HEK293 (cell line): ENCODE measurements at regions not wholly inside any gene's neighbourhood (a gene's known extent, or its start where the extent isn't known, plus 50 kb on each side); places are given as distances from the start of the nearest gene placed in this dataset.

ENCODE experiments used
- CTCF ChIA-PET: fragments of 350-600 bp; formaldehyde crosslinking; extraction: SDS; loops from one replicate; lab custom pipeline; 2021; ENCODE audit warnings: antibody characterized with exemption; lab: Yijun Ruan, JAX
- POLR2A ChIA-PET: fragments of 300-600 bp; formaldehyde crosslinking; extraction: SDS; loops from one replicate; lab custom pipeline; 2020; ENCODE audit warnings: antibody characterized with exemption, inconsistent platforms; lab: Yijun Ruan, JAX
- H3K27ac ChIP-seq: fragments of 200-500 bp; sonication (Bioruptor generic); 2 replicates; pipeline ENCODE4 v1.5.1; 2014; ENCODE audit warnings: low read depth, low read length, control low read depth, inconsistent platforms; ENCODE audit errors: extremely low read depth
- H3K36me3 ChIP-seq, 2 experiments: fragments of 200-500 bp in 1 of 2; sonication (Bioruptor generic) in 1 of 2; 1 replicate in 1 of 2; 2 replicates in 1 of 2; pipeline ENCODE4 v1.5.1; 2014 to 2017; ENCODE audit warnings: inconsistent platforms in 2 of 2, low read length in 2 of 2; ENCODE audit not compliant: control insufficient read depth in 2 of 2, insufficient read depth in 1 of 2
- H3K4me1 ChIP-seq: fragments of 200-500 bp; sonication (Bioruptor generic); 2 replicates; pipeline ENCODE4 v1.5.1; 2014; ENCODE audit warnings: mild to moderate bottlenecking, low read length, inconsistent platforms; ENCODE audit not compliant: control insufficient read depth, insufficient read depth
- H3K4me3 ChIP-seq: 2 replicates; pipeline ENCODE4 v1.5.1; 2011; ENCODE audit warnings: low read depth, mild to moderate bottlenecking, control low read depth, low read length, moderate library complexity
- H3K9me3 ChIP-seq: fragments of 200-500 bp; sonication (Bioruptor generic); 2 replicates; pipeline ENCODE4 v1.5.1; 2014; ENCODE audit warnings: low read depth, low read length, inconsistent platforms; ENCODE audit not compliant: control insufficient read depth, insufficient read depth
- KLF7 ChIP-seq: fragments of 450-650 bp; formaldehyde crosslinking; IDR thresholded peaks from 2 replicates; pipeline ENCODE4 v1.5.1; 2016; ENCODE audit warnings: missing biosample characterization, missing genetic modification characterization, borderline replicate concordance
- MZF1 ChIP-seq: fragments of 450-650 bp; formaldehyde crosslinking; IDR thresholded peaks from 2 replicates; pipeline ENCODE4 v1.5.1; 2017; ENCODE audit warnings: missing biosample characterization, missing genetic modification characterization, borderline replicate concordance
- REPIN1 ChIP-seq: fragments of 450-650 bp; formaldehyde crosslinking; IDR thresholded peaks from 2 replicates; pipeline ENCODE4 v1.5.1; 2017; ENCODE audit warnings: missing biosample characterization, missing genetic modification characterization, low read depth
- SP2 ChIP-seq: fragments of 450-650 bp; formaldehyde crosslinking; IDR thresholded peaks from 2 replicates; pipeline ENCODE4 v1.5.1; 2016; ENCODE audit warnings: missing biosample characterization, missing genetic modification characterization
- ZBTB48 ChIP-seq: fragments of 450-650 bp; formaldehyde crosslinking; IDR thresholded peaks from 2 replicates; pipeline ENCODE4 v1.5.1; 2016; ENCODE audit warnings: missing biosample characterization, missing genetic modification characterization
- ZFHX2 ChIP-seq: fragments of 450-650 bp; formaldehyde crosslinking; conservative IDR thresholded peaks from 2 replicates; pipeline ENCODE4 v1.5.1; 2016; ENCODE audit warnings: missing biosample characterization, missing genetic modification characterization
- ZIC2 ChIP-seq: fragments of 450-650 bp; formaldehyde crosslinking; IDR thresholded peaks from 2 replicates; pipeline ENCODE4 v1.5.1; 2016; ENCODE audit warnings: missing biosample characterization, missing genetic modification characterization
- ZNF174 ChIP-seq: fragments of 450-650 bp; formaldehyde crosslinking; IDR thresholded peaks from 2 replicates; pipeline ENCODE4 v1.5.0; 2017; ENCODE audit warnings: missing biosample characterization, mild to moderate bottlenecking, missing genetic modification characterization
- ZNF211 ChIP-seq: fragments of 450-650 bp; formaldehyde crosslinking; IDR thresholded peaks from 2 replicates; pipeline ENCODE4 v1.5.1; 2016; ENCODE audit warnings: low read depth, missing biosample characterization, missing genetic modification characterization
- ZNF23 ChIP-seq: fragments of 450-650 bp; formaldehyde crosslinking; IDR thresholded peaks from 2 replicates; pipeline ENCODE4 v1.5.1; 2016; ENCODE audit warnings: missing biosample characterization, missing genetic modification characterization, borderline replicate concordance
- ZNF311 ChIP-seq: fragments of 450-650 bp; formaldehyde crosslinking; IDR thresholded peaks from 2 replicates; pipeline ENCODE4 v1.5.1; 2017; ENCODE audit warnings: missing biosample characterization, missing genetic modification characterization, borderline replicate concordance
- ZNF341 ChIP-seq: fragments of 450-650 bp; formaldehyde crosslinking; IDR thresholded peaks from 2 replicates; pipeline ENCODE4; 2016; ENCODE audit warnings: low read depth, missing biosample characterization, missing genetic modification characterization
- ZNF362 ChIP-seq: fragments of 450-650 bp; formaldehyde crosslinking; IDR thresholded peaks from 2 replicates; pipeline ENCODE4 v1.5.1; 2016; ENCODE audit warnings: missing biosample characterization, missing genetic modification characterization
- ZNF398 ChIP-seq: fragments of 450-650 bp; formaldehyde crosslinking; IDR thresholded peaks from 2 replicates; pipeline ENCODE4 v1.5.1; 2017; ENCODE audit warnings: missing biosample characterization, missing genetic modification characterization
- ZNF473 ChIP-seq: fragments of 450-650 bp; formaldehyde crosslinking; IDR thresholded peaks from 2 replicates; pipeline ENCODE4 v1.5.1; 2017; ENCODE audit warnings: missing biosample characterization, missing genetic modification characterization
- ZNF48 ChIP-seq: fragments of 450-650 bp; formaldehyde crosslinking; IDR thresholded peaks from 2 replicates; pipeline ENCODE4 v1.5.1; 2016; ENCODE audit warnings: missing biosample characterization, missing genetic modification characterization
- ZNF488 ChIP-seq: fragments of 450-650 bp; formaldehyde crosslinking; IDR thresholded peaks from 2 replicates; pipeline ENCODE4 v1.5.1; 2016; ENCODE audit warnings: missing biosample characterization, missing genetic modification characterization
- ZNF645 ChIP-seq: fragments of 450-650 bp; formaldehyde crosslinking; IDR thresholded peaks from 2 replicates; pipeline ENCODE4; 2016; ENCODE audit warnings: missing biosample characterization, missing genetic modification characterization
- ZNF654 ChIP-seq: fragments of 450-650 bp; formaldehyde crosslinking; IDR thresholded peaks from 2 replicates; pipeline ENCODE4 v1.5.1; 2016; ENCODE audit warnings: low read depth, missing biosample characterization, missing genetic modification characterization
- ZNF658 ChIP-seq: fragments of 450-650 bp; formaldehyde crosslinking; IDR thresholded peaks from 2 replicates; pipeline ENCODE4; 2016; ENCODE audit warnings: missing biosample characterization, missing genetic modification characterization
- ZNF707 ChIP-seq: fragments of 450-650 bp; formaldehyde crosslinking; IDR thresholded peaks from 2 replicates; pipeline ENCODE4 v1.5.1; 2016; ENCODE audit warnings: missing biosample characterization, missing genetic modification characterization
- ZSCAN30 ChIP-seq: fragments of 450-650 bp; IDR thresholded peaks from 2 replicates; pipeline ENCODE4 v1.5.1; 2018; ENCODE audit warnings: missing biosample characterization, mild to moderate bottlenecking, missing genetic modification characterization, moderate library complexity

DNA sequence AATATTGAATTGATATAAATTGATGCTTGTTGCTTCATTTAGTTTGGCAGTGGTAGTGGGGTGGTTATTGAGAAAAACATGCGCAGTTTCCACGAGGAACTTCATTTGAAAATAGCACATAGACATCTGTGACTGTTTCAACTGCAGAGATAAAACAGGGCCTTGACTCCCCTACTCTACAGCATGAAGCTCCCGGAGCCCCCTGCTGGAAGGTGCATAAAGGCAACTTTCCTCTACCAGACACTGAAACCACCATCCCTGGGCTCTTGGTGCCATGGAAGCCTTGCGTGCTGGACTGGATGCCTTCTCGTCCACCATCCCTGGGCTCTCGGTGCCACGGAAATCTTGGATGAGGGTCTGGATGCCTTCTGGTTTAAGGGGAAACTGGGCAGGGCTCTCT is 195.9 kb downstream of the CSNK2A3 start (continued):
- no peak for TF ChIP-seq ZFHX2 (tag by site-specific recombination)

GRCh38 chr11:11155962-11156815 is 196.9 kb downstream of the CSNK2A3 start:
- ChIA-PET CTCF (interaction anchor here (0.6 to 2.8 kb wide), 15 partner anchors 7 to 631 kb away, joined by 3 to 17 read pairs (median 5); no protein-coding TSS in a partner anchor), POLR2A (no interaction called here)
- H3K36me3 ChIP-seq, result no peaks in the 10 kb centered on the region
- no peak overlapping the region for H3K4me3 ChIP-seq
- H3K27ac ChIP-seq, result no peak overlapping the region
- TF ChIP-seq ZNF362 (tag by site-specific recombination), result no peak
- H3K9me3 ChIP-seq, result no peaks in the 10 kb centered on the region
- no peaks in the 10 kb centered on the region for H3K4me1 ChIP-seq

- ChIA-PET CTCF (interaction anchor here (1.4 kb wide), 1 partner anchor 636 kb away, joined by 3 read pairs; no protein-coding TSS in a partner anchor), POLR2A (no interaction called here)
- H3K36me3 ChIP-seq, result no peaks in the 10 kb centered on the region
- no peaks in the 10 kb centered on the region for H3K9me3 ChIP-seq
- no peaks in the 10 kb centered on the region for H3K4me1 ChIP-seq
- H3K27ac ChIP-seq, result no peak overlapping the region
- TF ChIP-seq ZNF311 (no peak), ZSCAN30 (tag by site-specific recombination) (no peak)
- TF ChIP-seq, all 188 proteins: peak for 0
- no peak overlapping the region for H3K4me3 ChIP-seq
Observed at GRCh38 chr11:11152877-11153276, 200.2 kb downstream of the CSNK2A3 start.

- no peak overlapping the region for H3K27ac ChIP-seq
- no peaks in the 10 kb centered on the region for H3K9me3 ChIP-seq
- H3K4me1 ChIP-seq, result no peaks in the 10 kb centered on the region
- POLR2A ChIA-PET, result no interaction called here
- TF ChIP-seq ZNF211 (tag by site-specific recombination), result no peak
- TF ChIP-seq ZNF174 (tag by site-specific recombination), result no peak
- TF ChIP-seq REPIN1 (tag by site-specific recombination), result no peak
- no peak for TF ChIP-seq ZNF341
- TF ChIP-seq ZNF398 (tag by site-specific recombination), result no peak
- no peak for TF ChIP-seq ZNF48
- TF ChIP-seq ZBTB48, result no peak
- no peak for TF ChIP-seq ZNF473
- no peak for TF ChIP-seq ZNF707 (tag by site-specific recombination)
- TF ChIP-seq ZIC2, result no peak
- TF ChIP-seq ZNF645 (tag by site-specific recombination), result no peak
- no peak for TF ChIP-seq ZNF658 (tag by site-specific recombination)
- TF ChIP-seq ZNF23 (tag by site-specific recombination), result no peak
- no peak for TF ChIP-seq ZNF654 (tag by site-specific recombination)
- TF ChIP-seq ZNF488 (tag by site-specific recombination), result no peak
- TF ChIP-seq SP2 (tag by site-specific recombination), result no peak
- TF ChIP-seq KLF7 (tag by site-specific recombination), result no peak
- no peak for TF ChIP-seq MZF1
- TF ChIP-seq, all 188 proteins: peak for 0
- Histone ChIP-seq H3K4me3 (no peak overlapping the region), H3K36me3 (no peaks in the 10 kb centered on the region)
- CTCF ChIA-PET, result interaction anchor here (0.7 to 0.9 kb wide), 2 partner anchors 12 to 890 kb away, joined by 3 to 4 read pairs; no protein-coding TSS in a partner anchor
Observed at GRCh38 chr11:11149671-11150459, 203.2 kb downstream of the CSNK2A3 start.
